Gastrocnemius medialis (tissue), 4 donors: ENCODE measurements at regions not wholly inside any gene's neighbourhood (a gene's known extent, or its start where the extent isn't known, plus 50 kb on each side); places are given as distances from the start of the nearest gene placed in this dataset.
"Not testable (repeated sequence)": the region's sequence is repeated elsewhere in the genome, so short reads cannot be mapped to it uniquely, and the experiment has no call there.

ENCODE experiments used
- ATAC-seq, 2 donors: fragments of 150-250 bp; one replicate each; pipeline ENCODE4 v1.9.1; 2016
- DNase-seq, 2 donors: peaks; one replicate each; pipeline ENCODE4 v3.0.0-alpha.2; 2019
- H3K27ac ChIP-seq, 4 donors: fragments of 200-600 bp; sonication (generic); 1 replicate in 1 of 4; 2 replicates in 3 of 4; pipeline ENCODE4 v1.5.1; 2016 to 2018; ENCODE audit warnings: mild to moderate bottlenecking in 2 of 4, moderate library complexity in 1 of 4
- H3K27me3 ChIP-seq, 3 donors: fragments of 200-600 bp; sonication (generic) in 2 of 3; 1 replicate in 1 of 3; 2 replicates in 2 of 3; pipeline versions ENCODE4 v1.5.1 to v1.6.0; 2016 to 2019; ENCODE audit warnings: mild to moderate bottlenecking in 1 of 3, moderate library complexity in 1 of 3
- H3K36me3 ChIP-seq, 2 donors: fragments of 200-600 bp; sonication (generic) in 1 of 2; one replicate each; pipeline ENCODE4 v1.5.1; 2017 to 2018
- H3K4me1 ChIP-seq, 2 donors: fragments of 200-600 bp; sonication (generic) in 1 of 2; one replicate each; pipeline ENCODE4 v1.5.1; 2016 to 2017; ENCODE audit warnings: mild to moderate bottlenecking in 2 of 2
- H3K4me3 ChIP-seq, 4 donors: fragments of 200-600 bp; sonication (generic) in 3 of 4; 1 replicate in 1 of 4; 2 replicates in 3 of 4; pipeline ENCODE4 v1.5.1; 2016 to 2019; ENCODE audit warnings: mild to moderate bottlenecking in 2 of 4
- H3K9me3 ChIP-seq, 3 donors: fragments of 200-600 bp; sonication (generic) in 2 of 3; 1 replicate in 1 of 3; 2 replicates in 2 of 3; pipeline ENCODE4 v1.5.1; 2016 to 2019
- CTCF ChIP-seq, 5 experiments: fragments of 450-650 bp in 3 of 5; fragments of 200-600 bp in 2 of 5; sonication (generic) in 2 of 5; IDR thresholded peaks in 4 of 5; conservative IDR thresholded peaks in 1 of 5; 1 replicate in 4 of 5; 2 replicates in 1 of 5; pipeline ENCODE4 v1.5.1; 2016 to 2019; ENCODE audit warnings: antibody characterized with exemption in 5 of 5, mild to moderate bottlenecking in 3 of 5, moderate library complexity in 3 of 5
- POLR2A ChIP-seq, 2 donors: fragments of 450-650 bp; IDR thresholded peaks; one replicate each; pipeline ENCODE4 v1.6.1; 2017; ENCODE audit warnings: antibody characterized with exemption in 2 of 2, mild to moderate bottlenecking in 2 of 2, moderate library complexity in 2 of 2
- in situ Hi-C, 4 donors: fragments of 200-750 bp; cut with MboI; loops; one replicate each; pipeline versions ENCODE4 v1.15.0 to v1.8.0; 2017; ENCODE audit warnings: low sequenced_read_pairs in 4 of 4
- intact Hi-C: fragments of 100-400 bp; cut with DNase I; formaldehyde crosslinking; loops from one replicate; pipeline ENCODE4 v1.15.1; 2023; ENCODE audit warnings: low total_unique reads

DNA sequence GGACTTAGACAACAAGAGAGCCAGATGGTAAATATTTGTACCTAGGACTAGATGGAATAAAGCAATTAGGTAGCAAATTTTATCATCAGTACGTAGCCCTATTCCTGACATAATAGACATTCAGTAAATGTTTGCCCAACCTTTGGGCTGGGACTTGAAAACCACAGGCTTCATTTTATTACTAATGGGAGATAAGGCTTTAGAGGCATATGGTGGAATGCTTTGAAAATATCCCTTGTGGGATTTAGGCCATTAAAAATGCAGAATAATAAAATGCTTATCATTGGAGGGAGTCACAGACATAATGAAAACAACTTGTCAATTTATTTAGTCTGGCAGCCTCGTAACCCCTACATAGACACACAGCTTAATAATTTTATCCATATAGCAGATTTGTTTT lies 296.1 kb upstream of the SPAG17 start:
- Histone ChIP-seq H3K27me3 (no peaks in the 10 kb centered on the region), H3K4me1 (no peaks in the 10 kb centered on the region), H3K9me3 (no peaks in the 10 kb centered on the region), H3K4me3 (no peak overlapping the region), H3K27ac (no peak overlapping the region), H3K36me3 (no peaks in the 10 kb centered on the region)
- ATAC-seq (no peak), DNase-seq (no peak)
- no peak for TF ChIP-seq POLR2A (IDR thresholded peaks at IDR 0.05)
- no peak for TF ChIP-seq CTCF (IDR thresholded peaks at IDR 0.05 in 4 of 5, conservative IDR thresholded peaks at IDR 0.05 in 1 of 5)
- intact Hi-C loops, result no loop called here
- in situ Hi-C loops, result no loop called here

DNA sequence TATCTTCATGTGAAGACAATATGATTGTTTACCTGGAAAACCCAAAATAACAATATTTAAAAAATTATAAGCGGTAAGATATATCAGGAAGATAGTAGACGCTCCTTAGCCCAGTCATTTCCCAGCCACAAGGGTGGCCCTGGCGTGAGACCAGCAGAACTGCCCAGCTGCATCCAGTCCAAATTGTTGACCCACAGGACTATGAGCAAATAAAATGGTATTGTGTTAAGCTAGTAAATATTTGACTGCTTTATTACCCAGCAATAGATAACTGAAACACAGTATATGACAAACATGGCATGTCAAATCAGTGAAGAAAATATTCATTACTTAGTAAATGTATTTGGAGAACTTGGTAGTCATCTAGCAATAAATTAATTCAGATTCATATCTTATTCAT lies 294.3 kb upstream of the SPAG17 start:
- ATAC-seq (no peak), DNase-seq (no peak)
- intact Hi-C loops, result no loop called here
- H3K27me3 ChIP-seq, result no peaks in the 10 kb centered on the region
- no peak overlapping the region for H3K27ac ChIP-seq
- in situ Hi-C loops, result no loop called here
- TF ChIP-seq POLR2A (IDR thresholded peaks at IDR 0.05) (no peak), CTCF (IDR thresholded peaks at IDR 0.05 in 4 of 5, conservative IDR thresholded peaks at IDR 0.05 in 1 of 5) (no peak)
- no peaks in the 10 kb centered on the region for H3K4me1 ChIP-seq
- H3K36me3 ChIP-seq, result no peaks in the 10 kb centered on the region
- no peak overlapping the region for H3K4me3 ChIP-seq
- H3K9me3 ChIP-seq, result no peaks in the 10 kb centered on the region

GRCh38 chr1:118473825-118474224 lies 288.8 kb upstream of the SPAG17 start:
- Histone ChIP-seq H3K4me1 (no peaks in the 10 kb centered on the region), H3K4me3 (no peak overlapping the region), H3K9me3 (no peaks in the 10 kb centered on the region), H3K27me3 (no peaks in the 10 kb centered on the region), H3K36me3 (no peaks in the 10 kb centered on the region), H3K27ac (no peak overlapping the region)
- DNase-seq, result no peak
- intact Hi-C loops (no loop called here), in situ Hi-C loops (no loop called here)
- ATAC-seq, result no peak
- TF ChIP-seq POLR2A (IDR thresholded peaks at IDR 0.05) (no peak), CTCF (IDR thresholded peaks at IDR 0.05 in 4 of 5, conservative IDR thresholded peaks at IDR 0.05 in 1 of 5) (no peak)

DNA sequence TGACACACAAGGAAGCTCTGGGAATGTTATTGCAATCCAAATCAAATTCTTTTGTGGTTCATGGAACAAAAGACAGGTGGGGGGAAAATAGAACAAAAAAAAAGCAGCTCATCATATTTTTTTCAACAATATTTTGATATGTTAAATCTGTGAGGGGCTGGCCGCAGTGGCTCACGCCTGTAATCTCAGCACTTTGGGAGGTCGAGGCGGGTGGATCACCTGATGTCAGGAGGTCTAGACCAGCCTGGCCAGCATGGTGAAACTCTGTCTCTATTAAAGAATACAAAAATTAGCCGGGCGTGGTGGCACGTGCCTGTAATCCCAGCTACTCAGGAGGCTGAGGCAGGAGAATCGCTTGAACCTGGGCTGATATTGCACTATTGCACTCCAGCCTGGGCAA lies 279.4 kb upstream of the SPAG17 start:
- H3K27me3 ChIP-seq, H3K4me3 ChIP-seq, H3K27ac ChIP-seq, intact Hi-C loops, DNase-seq, H3K4me1 ChIP-seq, H3K36me3 ChIP-seq, H3K9me3 ChIP-seq, in situ Hi-C loops, ATAC-seq: not testable (repeated sequence)

DNA sequence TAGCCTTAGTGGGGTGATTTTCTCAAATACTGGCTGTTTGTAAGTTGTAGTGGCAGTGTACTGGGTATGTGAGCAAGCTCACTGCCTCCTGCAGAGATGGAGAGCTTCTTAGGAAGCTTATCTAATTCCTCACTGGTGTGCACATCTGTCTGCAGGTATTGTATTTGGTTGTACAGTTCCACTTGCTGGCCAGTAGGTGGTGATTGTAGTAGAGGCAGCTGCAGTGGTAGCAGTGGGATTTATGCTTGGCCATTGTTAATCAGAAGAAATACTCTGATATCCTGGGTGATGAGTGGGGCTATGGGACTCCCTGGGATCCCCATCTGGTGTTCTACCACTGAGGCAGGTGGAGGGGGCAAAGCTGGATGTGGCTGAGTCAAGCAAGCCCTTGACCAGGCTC lies 276.1 kb upstream of the SPAG17 start:
- intact Hi-C loops, result no loop called here

More for the DNA sequence above, 276.1 kb upstream of the SPAG17 start:
- Histone ChIP-seq H3K27ac (no peak overlapping the region), H3K36me3 (no peaks in the 10 kb centered on the region), H3K4me1 (no peaks in the 10 kb centered on the region), H3K27me3 (no peaks in the 10 kb centered on the region), H3K4me3 (no peak overlapping the region), H3K9me3 (peaks cover 0 to 4% (median 0%) of the 10 kb centered on the region in 3 donors)
- in situ Hi-C loops, result no loop called here
- TF ChIP-seq POLR2A (IDR thresholded peaks at IDR 0.05) (no peak), CTCF (IDR thresholded peaks at IDR 0.05 in 4 of 5, conservative IDR thresholded peaks at IDR 0.05 in 1 of 5) (no peak)
- DNase-seq, result no peak
- ATAC-seq, result no peak
